ENCODE measurements at regions not wholly inside any gene's neighbourhood (a gene's known extent, or its start where the extent isn't known, plus 50 kb on each side); places are given as distances from the start of the nearest gene placed in this dataset.

DNA sequence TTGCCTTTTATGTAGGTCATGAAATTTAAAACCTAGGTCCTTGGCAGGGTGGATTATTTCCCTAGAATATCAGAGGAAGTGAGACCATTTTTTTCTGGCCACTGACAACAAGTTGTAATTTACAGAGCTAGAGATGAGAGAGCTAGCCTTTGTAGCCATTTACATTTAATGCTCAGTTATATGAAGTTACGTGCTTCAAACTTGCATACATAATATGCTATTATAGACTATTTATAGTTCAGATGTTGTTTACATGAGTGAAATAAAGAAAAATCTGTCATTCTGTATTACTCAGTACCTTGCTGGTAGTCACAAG is 234.9 kb upstream of the MBL2 start:
- no peaks in the 10 kb centered on the region for H3K36me3 ChIP-seq

DNA sequence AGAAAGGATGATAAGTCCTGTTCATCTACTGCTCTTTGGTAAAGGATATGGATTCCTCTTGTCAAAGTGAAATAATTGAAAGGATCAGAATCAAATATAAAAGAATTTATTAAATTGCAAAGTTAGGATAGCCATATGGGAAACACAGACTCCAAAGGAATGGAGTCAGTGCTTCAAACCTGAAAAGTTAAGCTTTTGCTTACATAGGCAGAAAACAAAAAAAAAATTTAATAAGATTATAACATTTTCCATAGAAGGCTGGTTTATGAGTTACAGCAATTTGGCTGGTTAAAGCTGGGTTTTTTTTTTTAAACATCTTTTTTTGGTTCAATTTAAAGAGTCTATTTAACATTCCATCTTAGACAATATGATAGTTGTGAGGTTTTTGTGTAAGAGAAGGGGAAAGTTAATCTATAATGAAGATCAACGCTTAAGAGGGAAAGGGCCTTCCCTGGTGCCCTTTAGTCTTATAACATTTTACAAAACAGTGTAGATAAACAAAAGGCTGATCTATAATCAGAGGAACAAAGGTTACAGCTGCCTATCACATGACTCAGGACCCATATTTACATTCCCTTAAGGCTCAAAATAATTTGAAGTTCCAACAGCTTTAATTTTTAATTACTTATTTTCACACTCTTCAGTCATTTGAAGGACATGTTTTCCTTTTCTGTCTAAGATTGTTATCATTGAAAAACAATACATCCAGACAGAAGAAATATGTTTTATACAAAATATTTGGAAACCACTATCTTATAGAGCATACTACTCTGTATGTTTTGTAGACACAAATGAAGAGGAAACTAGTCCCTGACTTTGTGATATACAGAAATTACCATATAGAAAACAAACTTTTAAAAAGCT is 234.3 kb upstream of the MBL2 start:
- intact Hi-C loops (cut with DNase I; ENCODE audit: low total_unique reads), result no loop called here
- no peak for DNase-seq
- TF ChIP-seq CTCF (IDR thresholded peaks at IDR 0.05) (no peak), POLR2A (IDR thresholded peaks at IDR 0.05) (no peak)
- no peak overlapping the region for H3K27ac ChIP-seq
- no peaks in the 10 kb centered on the region for H3K36me3 ChIP-seq
- H3K4me3 ChIP-seq, result no peak overlapping the region
- no peaks in the 10 kb centered on the region for H3K27me3 ChIP-seq
- no peaks in the 10 kb centered on the region for H3K4me1 ChIP-seq
- H3K9me3 ChIP-seq, result no peaks in the 10 kb centered on the region

More for the DNA sequence above, 234.9 kb upstream of the MBL2 start:
- no peaks in the 10 kb centered on the region for H3K27me3 ChIP-seq
- TF ChIP-seq POLR2A (IDR thresholded peaks at IDR 0.05), result no peak
- no peak for TF ChIP-seq CTCF (IDR thresholded peaks at IDR 0.05)
- H3K4me3 ChIP-seq, result no peak overlapping the region
- no peaks in the 10 kb centered on the region for H3K9me3 ChIP-seq
- intact Hi-C loops (cut with DNase I; ENCODE audit: low total_unique reads), result no loop called here
- H3K27ac ChIP-seq, result no peak overlapping the region
- DNase-seq, result no peak
- no peaks in the 10 kb centered on the region for H3K4me1 ChIP-seq

- no peaks in the 10 kb centered on the region for H3K27me3 ChIP-seq
- no peak overlapping the region for H3K4me3 ChIP-seq
- no peaks in the 10 kb centered on the region for H3K36me3 ChIP-seq
- no peak for DNase-seq
- TF ChIP-seq CTCF (IDR thresholded peaks at IDR 0.05) (no peak), POLR2A (IDR thresholded peaks at IDR 0.05) (no peak)
- no peak overlapping the region for H3K27ac ChIP-seq
- H3K9me3 ChIP-seq, result no peaks in the 10 kb centered on the region
- intact Hi-C loops (cut with DNase I; ENCODE audit: low total_unique reads), result no loop called here
- no peaks in the 10 kb centered on the region for H3K4me1 ChIP-seq
Observed at GRCh38 chr10:53005612-53006345, 233.2 kb upstream of the MBL2 start.

GRCh38 chr10:53003094-53003493 is 230.5 kb upstream of the MBL2 start:
- Histone ChIP-seq H3K4me3 (no peak overlapping the region), H3K9me3 (no peaks in the 10 kb centered on the region), H3K4me1 (no peaks in the 10 kb centered on the region), H3K27me3 (no peaks in the 10 kb centered on the region), H3K27ac (no peak overlapping the region), H3K36me3 (no peaks in the 10 kb centered on the region)
- no peak for TF ChIP-seq POLR2A (IDR thresholded peaks at IDR 0.05)
- no peak for TF ChIP-seq CTCF (IDR thresholded peaks at IDR 0.05)
- no peak for DNase-seq
- intact Hi-C loops (cut with DNase I; ENCODE audit: low total_unique reads), result no loop called here

DNA sequence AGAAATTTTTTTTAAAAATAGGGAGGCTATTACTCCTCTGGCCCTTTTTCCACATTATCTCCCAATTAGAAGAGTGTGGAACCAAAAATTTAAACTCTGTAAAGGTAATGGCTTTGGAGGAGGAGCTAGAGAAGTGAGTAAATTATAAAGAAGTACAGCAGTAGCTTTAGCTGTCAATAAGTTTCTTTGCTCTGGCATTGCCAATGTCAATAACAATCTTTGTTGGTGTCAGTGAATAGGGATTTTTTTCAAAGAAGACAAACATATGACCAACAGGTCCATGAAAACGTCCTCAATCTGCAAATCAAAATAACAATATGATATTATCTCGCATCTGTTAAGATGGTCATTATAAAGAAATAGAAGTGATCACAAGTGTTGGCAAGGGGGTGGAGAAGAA is 227.1 kb upstream of the MBL2 start:
- Histone ChIP-seq H3K27ac (no peak overlapping the region), H3K9me3 (no peaks in the 10 kb centered on the region), H3K36me3 (no peaks in the 10 kb centered on the region), H3K4me3 (no peak overlapping the region), H3K4me1 (no peaks in the 10 kb centered on the region), H3K27me3 (no peaks in the 10 kb centered on the region)
- TF ChIP-seq CTCF (IDR thresholded peaks at IDR 0.05), result no peak
- no peak for TF ChIP-seq POLR2A (IDR thresholded peaks at IDR 0.05)
- intact Hi-C loops (cut with DNase I; ENCODE audit: low total_unique reads), result no loop called here
- no peak for DNase-seq
